ENCODE measurements at regions not wholly inside any gene's neighbourhood (a gene's known extent, or its start where the extent isn't known, plus 50 kb on each side); places are given as distances from the start of the nearest gene placed in this dataset.

DNA sequence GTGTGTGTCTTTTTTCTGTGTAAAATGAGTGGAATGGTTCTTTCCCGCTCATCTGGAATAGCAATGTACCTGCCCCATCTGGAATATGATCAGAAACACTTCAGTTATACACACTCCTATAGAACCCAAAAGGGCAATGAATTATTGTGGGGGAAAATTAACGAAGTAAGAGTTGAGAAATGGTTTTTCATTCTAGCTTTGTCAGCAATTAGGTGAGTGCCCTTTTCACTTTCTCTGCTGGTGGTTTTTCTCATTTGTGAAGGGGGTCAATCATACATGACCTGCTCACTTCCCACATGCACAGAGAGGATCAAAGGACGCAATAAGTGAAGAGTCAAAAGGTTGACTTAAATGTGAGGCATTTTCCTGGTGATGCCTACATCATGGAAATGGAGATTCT is 168.0 kb downstream of the HS3ST3B1 start:
- Histone ChIP-seq H3K36me3 (no peaks in the 10 kb centered on the region), H3K27me3 (no peaks in the 10 kb centered on the region), H3K27ac (no peak overlapping the region), H3K4me1 (peaks cover 24% of the 10 kb centered on the region), H3K9me3 (no peaks in the 10 kb centered on the region), H3K4me3 (no peak overlapping the region)
- intact Hi-C loops (cut with DNase I): no loop called here
- DNase-seq (ENCODE audit: extremely low spot score in 2 of 2): no peak
- TF ChIP-seq, protein P1, sequence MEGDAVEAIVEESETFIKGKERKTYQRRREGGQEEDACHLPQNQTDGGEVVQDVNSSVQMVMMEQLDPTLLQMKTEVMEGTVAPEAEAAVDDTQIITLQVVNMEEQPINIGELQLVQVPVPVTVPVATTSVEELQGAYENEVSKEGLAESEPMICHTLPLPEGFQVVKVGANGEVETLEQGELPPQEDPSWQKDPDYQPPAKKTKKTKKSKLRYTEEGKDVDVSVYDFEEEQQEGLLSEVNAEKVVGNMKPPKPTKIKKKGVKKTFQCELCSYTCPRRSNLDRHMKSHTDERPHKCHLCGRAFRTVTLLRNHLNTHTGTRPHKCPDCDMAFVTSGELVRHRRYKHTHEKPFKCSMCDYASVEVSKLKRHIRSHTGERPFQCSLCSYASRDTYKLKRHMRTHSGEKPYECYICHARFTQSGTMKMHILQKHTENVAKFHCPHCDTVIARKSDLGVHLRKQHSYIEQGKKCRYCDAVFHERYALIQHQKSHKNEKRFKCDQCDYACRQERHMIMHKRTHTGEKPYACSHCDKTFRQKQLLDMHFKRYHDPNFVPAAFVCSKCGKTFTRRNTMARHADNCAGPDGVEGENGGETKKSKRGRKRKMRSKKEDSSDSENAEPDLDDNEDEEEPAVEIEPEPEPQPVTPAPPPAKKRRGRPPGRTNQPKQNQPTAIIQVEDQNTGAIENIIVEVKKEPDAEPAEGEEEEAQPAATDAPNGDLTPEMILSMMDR (IDR thresholded peaks at IDR 0.05): no peak
- TF ChIP-seq POLR2A (IDR thresholded peaks at IDR 0.05): no peak
- no peak for TF ChIP-seq POLR2AphosphoS5 (IDR thresholded peaks at IDR 0.05; ENCODE audit: insufficient read depth in 1 of 2, low read depth in 1 of 2)

DNA sequence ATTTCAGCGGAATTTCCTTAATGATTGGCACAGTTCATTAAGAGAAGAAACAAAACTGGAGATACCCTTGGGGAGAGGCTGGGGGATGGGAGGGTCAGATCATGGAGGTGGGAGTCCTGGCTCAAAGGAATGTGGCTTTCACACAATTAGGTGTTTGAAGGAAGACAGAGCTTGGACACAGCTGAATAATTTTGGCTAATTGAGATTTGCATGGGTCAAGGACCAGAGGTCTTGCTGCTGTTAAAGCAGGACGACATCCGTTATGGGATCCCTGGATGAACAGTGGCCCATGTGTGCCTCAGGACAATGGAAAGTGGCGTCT is 160.3 kb downstream of the HS3ST3B1 start:
- Histone ChIP-seq H3K27ac (no peak overlapping the region), H3K27me3 (no peaks in the 10 kb centered on the region), H3K4me1 (peaks cover 12% of the 10 kb centered on the region), H3K36me3 (no peaks in the 10 kb centered on the region), H3K9me3 (no peaks in the 10 kb centered on the region), H3K4me3 (no peak overlapping the region)
- TF ChIP-seq, protein P1 (IDR thresholded peaks at IDR 0.05): no peak
- TF ChIP-seq POLR2A (IDR thresholded peaks at IDR 0.05) (no peak), POLR2AphosphoS5 (IDR thresholded peaks at IDR 0.05; ENCODE audit: insufficient read depth in 1 of 2, low read depth in 1 of 2) (no peak)
- DNase-seq (ENCODE audit: extremely low spot score in 2 of 2): no peak
- intact Hi-C loops (cut with DNase I): no loop called here

DNA sequence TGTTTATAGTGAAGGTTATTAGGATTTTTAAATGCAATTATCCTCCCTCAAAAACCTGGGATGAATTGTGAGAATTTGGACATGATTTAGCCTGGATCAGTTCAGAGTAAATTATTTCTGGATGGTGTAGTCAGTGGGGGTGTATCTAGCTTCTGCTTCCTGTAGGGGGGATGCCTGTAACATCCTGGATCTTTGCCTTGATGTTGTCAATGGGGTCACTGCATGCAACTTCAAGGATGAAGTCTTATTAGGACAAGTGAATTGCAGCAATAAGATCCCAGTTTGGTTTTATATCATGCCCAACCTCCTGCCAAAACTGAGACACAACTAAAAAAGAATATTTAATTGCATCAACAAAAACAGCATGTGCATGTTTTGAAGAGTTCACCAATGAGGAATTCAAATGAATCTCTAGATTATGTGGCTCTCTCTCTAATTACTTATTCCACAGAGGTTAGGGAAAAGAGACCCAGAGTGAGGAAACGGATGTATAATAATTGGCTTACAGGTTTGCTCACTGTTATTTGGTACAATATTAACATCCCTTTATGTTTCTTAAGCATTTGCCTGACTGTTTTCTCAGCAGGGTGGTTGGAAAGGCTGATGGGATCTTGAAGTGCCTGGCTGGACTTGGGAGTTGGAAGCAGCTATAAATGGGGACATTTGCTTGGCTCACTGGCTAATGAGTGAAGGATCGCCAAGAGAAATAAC is 159.8 kb downstream of the HS3ST3B1 start:
- Histone ChIP-seq H3K27me3 (no peaks in the 10 kb centered on the region), H3K9me3 (no peaks in the 10 kb centered on the region), H3K4me1 (peaks cover 12% of the 10 kb centered on the region), H3K27ac (no peak overlapping the region), H3K4me3 (no peak overlapping the region), H3K36me3 (no peaks in the 10 kb centered on the region)
- intact Hi-C loops (cut with DNase I): no loop called here
- no peak for DNase-seq (ENCODE audit: extremely low spot score in 2 of 2)
- TF ChIP-seq POLR2A (IDR thresholded peaks at IDR 0.05) (no peak), POLR2AphosphoS5 (IDR thresholded peaks at IDR 0.05; ENCODE audit: insufficient read depth in 1 of 2, low read depth in 1 of 2) (no peak)
- TF ChIP-seq, protein P1 (IDR thresholded peaks at IDR 0.05): no peak

DNA sequence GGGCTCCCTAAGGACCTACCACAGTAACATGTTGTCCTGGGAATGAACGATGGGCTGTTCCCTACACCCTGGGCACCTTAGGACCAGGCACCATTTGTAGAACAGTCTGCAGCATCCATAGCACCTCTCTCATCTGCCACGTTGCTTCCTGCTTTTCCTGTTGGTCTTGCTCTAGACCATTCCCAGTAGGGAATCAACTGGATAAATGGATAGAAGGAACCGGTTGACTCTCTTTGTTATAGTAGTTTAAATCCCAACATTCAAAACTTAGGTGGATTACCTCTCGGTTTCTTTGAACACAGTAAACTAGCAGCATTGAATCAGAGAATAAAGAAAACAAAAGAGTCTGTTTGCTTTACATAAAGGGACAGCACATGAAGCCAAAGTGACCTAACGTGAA is 159.1 kb downstream of the HS3ST3B1 start:
- Histone ChIP-seq H3K9me3 (no peaks in the 10 kb centered on the region), H3K27me3 (no peaks in the 10 kb centered on the region), H3K27ac (no peak overlapping the region), H3K4me3 (no peak overlapping the region), H3K4me1 (peaks cover 7% of the 10 kb centered on the region), H3K36me3 (no peaks in the 10 kb centered on the region)
- TF ChIP-seq POLR2A (IDR thresholded peaks at IDR 0.05) (no peak), POLR2AphosphoS5 (IDR thresholded peaks at IDR 0.05; ENCODE audit: insufficient read depth in 1 of 2, low read depth in 1 of 2) (no peak)
- TF ChIP-seq, protein P1 (IDR thresholded peaks at IDR 0.05): no peak
- intact Hi-C loops (cut with DNase I): no loop called here
- DNase-seq (ENCODE audit: extremely low spot score in 2 of 2): no peak

DNA sequence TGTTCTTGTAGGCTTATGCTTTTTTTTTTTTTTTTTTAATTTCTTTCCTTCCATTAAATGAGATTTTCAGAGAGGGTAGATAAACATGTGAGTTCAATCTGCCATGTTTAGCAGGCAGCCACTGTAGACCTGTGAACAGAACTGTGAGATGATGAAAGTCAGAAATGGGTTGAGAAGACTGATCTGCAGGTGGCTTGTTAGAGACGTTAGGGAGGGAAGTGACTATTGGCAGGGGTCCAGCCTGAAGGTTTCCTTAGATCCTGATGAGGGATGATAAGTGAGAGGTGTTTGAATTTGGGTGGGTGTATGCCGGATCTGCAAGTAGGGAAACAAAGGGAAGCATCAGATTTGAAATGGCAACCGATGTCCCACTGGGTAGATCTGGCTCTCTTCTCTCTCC is 157.8 kb downstream of the HS3ST3B1 start:
- no peaks in the 10 kb centered on the region for H3K9me3 ChIP-seq
- H3K27ac ChIP-seq: no peak overlapping the region
- H3K4me3 ChIP-seq: no peak overlapping the region
- H3K27me3 ChIP-seq: no peaks in the 10 kb centered on the region
- no peak for TF ChIP-seq POLR2A (IDR thresholded peaks at IDR 0.05)
- TF ChIP-seq POLR2AphosphoS5 (IDR thresholded peaks at IDR 0.05; ENCODE audit: insufficient read depth in 1 of 2, low read depth in 1 of 2): no peak
- TF ChIP-seq, protein P1 (IDR thresholded peaks at IDR 0.05): no peak
- no peak for DNase-seq (ENCODE audit: extremely low spot score in 2 of 2)
- intact Hi-C loops (cut with DNase I): no loop called here
- H3K4me1 ChIP-seq: no peaks in the 10 kb centered on the region
- H3K36me3 ChIP-seq: no peaks in the 10 kb centered on the region
